GM18511 (cell line): ENCODE measurements at regions not wholly inside any gene's neighbourhood (a gene's known extent, or its start where the extent isn't known, plus 50 kb on each side); places are given as distances from the start of the nearest gene placed in this dataset.

Experiments used
- ATAC-seq: cut with Tn5 transposase; IDR thresholded peaks from one replicate; pipeline ENCODE4 v1.9.1; 2021; ENCODE audit warnings: mild to moderate bottlenecking, moderate library complexity; ENCODE audit not compliant: unreplicated experiment

- no peak for ATAC-seq
Measured at GRCh38 chr14:76950055-76951020, 78.2 kb downstream of the IRF2BPL start.

- no peak for ATAC-seq
Measured at GRCh38 chr14:76948976-76949375, 79.5 kb downstream of the IRF2BPL start.

DNA sequence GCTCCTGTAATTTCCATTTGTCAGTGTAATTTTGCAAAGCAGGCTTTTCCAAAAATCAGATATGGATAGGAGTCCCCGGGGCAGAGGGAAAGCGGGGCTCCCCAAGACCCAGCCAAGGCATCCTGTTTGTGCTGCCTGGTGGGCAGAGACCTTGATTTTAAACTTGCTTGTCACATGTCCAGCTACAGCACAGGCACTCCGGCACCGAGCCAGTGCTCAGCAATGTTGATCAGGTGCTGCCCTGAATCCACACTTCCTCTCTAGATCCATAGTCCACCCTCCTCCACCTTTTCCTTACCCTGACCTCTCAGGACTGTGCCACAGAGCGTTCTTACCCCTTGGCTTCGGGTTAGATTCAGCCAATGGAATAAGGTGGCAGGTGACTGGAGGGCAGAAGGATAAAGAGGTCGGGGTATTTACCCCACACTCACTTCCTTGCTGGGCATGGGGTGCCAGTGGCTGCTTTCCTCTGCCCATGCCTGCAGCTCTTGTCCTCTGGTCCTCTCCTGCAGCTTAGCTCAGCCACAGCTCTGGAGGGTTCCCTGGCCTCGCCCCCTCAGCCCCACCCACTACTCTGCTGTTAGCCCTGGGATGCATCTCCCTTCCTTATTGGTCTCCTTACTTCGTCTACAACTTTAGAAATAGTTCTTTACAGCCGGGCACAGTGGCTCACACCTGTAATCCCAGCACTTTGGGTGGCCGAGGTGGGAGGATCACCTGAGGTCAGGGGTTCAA, 80.1 kb downstream of the IRF2BPL start:
- ATAC-seq = no peak

DNA sequence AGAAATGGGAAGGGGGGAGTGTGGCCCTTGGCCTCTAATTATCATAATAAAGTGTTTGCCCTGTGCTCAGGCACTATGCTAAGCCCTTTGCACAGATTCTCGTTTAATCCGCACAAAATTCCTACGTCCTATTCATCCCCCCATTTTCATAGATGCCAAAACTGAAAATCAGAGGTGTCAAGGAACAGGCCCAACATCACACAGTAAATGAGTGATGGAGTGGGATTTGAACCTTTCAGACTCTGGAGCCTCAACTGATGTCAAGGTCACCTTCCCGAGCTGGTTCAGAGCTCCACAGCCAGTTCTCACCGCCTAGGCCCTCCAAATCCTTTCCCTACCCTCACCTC, 80.7 kb downstream of the IRF2BPL start:
- no peak for ATAC-seq

DNA sequence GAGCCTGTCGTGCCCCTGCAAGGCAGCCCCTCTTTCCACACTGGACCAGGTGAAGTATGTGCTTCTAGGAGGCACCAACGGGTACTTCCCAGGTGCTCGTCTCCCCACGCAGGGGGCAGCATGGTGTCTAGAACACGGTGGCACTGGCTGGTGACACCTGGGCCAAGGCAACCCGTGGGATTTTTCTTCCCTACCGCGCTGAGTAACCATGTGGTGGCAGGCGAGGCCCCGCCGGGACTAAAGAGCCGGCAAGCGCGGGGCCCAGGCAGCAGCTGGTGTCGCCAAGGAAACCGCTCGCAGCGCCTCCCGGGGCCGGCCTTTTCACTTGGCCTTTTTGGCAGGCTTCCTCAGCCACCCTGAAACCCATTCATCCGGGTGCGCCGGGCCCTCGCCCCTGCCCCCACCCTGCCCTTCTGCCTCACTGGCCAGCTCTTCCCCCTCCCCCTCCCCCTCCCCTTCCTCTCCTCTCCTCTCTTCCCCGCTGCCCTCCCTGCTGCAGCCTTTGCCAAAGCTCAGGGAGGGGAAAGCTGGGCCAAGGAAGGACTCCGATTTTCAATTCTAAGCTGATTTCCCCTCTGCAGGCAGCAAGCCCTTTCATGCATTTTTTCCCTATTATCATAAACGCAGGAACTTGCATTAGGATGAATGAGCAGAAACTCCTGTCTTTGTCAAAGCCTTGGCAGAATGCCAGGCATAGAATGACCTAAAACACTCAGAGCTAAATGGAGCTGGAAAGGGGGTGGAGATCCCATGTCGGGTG, 81.2 kb downstream of the IRF2BPL start:
- ATAC-seq = peak; percentile 90

DNA sequence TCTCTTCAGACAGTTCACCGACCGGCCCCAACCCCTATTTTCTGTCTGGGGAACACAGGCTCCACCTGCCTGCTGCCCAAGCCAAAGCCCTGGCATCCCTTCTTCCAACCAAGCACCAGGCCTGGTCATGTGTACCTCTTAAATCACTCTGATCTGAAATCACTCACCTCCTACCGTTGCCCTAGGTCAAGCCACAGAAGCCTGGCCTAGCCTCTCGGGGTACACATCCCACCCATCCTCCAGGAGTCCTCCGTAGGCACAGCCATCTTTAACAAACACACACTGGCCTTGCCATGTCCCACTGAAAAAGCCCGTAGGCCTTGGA, 81.8 kb downstream of the IRF2BPL start:
- ATAC-seq = peak; percentile 21

GRCh38 chr14:76943072-76943471, 85.4 kb downstream of the IRF2BPL start:
- no peak for ATAC-seq

DNA sequence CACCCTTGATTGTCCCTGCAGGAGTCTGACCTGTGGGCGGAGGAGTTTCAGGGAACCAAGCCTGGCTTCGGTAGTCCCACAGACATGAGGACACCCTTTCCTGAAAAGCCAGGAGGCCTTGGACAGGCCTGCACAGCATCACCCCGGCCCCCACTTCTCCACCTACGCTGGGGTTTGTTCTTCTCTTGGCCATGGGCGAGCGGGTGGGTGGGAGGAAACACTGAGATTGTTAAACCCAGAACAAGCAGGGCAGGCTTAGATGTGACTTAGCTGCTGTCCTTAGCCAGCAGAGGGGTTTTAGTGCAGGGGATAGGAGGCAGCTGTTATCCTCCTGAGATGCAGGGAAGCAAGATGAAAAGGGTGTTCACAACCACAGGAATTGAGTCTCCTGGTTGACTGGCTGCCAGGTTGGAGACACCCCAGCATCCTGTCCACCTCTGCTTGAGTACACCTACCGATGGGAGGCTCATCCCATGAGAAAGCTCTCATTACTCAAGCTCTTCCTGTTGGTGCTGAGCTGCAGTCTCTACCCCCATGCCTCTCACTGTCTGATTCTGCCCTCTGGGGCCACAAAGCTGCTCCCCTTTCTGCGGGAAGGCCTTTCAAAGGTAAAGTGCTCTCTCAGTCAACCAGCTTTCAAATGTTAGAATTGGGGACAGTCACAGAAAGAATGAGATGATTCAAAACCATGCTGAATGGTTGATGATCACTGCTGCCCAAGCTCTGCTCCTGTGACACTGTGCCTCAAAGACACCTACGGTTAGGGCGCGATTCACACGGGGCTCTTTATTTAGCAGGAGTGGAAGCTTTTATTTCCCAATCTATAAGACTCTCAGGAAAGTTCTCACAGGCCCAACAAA, 86.3 kb downstream of the IRF2BPL start:
- ATAC-seq = no peak

GRCh38 chr14:76941544-76941943, 87.0 kb downstream of the IRF2BPL start:
- no peak for ATAC-seq

DNA sequence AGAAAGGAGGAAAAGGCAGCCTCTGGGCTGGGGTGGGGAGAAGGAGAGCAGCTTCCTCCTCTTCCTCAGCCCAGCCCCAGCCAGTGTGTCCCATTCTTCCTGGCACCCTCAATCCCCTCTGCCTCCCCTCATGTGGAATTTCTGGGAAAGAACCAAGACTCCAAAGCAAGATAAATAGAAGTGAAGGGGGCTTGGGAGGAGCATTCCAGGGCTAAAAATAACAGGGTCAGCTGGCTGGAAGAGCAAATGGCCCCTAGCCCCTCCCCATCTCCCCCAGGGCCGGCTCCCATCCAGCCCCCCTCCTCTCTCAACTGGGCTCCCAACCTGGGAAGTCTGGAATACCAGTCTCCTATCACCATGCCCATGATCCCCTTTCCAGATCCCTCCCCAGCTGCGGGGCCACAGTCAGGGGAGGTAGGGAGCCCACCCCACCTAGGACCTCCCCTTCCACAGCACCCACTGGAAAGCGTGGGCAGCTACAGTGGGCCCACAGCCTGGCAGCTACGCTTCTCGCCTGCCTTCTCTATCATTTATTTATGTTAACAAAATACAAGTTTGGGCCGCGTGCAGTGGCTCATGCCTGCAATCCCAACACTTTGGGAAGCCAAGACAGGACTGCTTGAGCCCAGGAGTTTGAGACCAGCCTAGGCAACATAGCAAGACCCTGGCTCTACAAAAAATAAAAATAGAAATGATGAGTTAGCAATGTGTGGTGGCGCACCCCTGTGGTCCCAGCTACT, 88.3 kb downstream of the IRF2BPL start:
- ATAC-seq = no peak

DNA sequence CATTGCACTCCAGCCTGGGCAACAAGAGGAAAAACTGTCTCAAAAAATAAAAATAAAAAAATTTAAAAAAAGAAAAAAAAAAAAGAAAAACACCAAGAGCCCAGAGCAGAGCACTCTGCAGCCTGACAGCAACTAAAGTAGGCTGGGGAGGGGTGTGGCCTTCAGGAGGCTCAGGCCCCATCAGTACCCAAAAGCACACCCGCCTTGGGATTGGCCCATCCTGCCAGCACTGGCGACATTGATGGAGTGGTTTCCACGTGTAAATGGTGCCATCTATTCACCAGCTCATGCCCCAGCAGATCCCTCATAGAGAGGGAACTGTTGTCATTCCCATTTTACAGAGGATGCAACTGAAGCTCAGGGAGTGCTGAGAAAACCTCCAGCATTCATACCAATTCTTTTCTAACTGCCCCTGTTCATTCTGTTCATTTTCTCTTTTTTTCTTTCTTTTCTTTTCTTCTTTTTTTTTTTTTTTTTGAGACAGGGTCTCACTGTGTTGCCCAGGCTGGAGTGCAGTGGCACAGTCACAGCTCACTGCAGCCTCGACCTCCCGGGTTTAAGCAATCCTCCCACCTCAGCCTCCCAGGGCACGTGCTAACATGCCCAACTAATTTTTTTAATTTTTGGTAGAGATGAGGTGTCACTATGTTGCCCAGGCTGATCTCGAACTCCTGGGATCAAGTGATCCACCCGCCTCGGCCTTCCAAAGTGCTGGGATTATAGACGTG, 89.3 kb downstream of the IRF2BPL start:
- no peak for ATAC-seq

GRCh38 chr14:76938092-76938500, 90.4 kb downstream of the IRF2BPL start:
- ATAC-seq = no peak

GRCh38 chr14:76937181-76938091, 91.1 kb downstream of the IRF2BPL start:
- no peak for ATAC-seq

DNA sequence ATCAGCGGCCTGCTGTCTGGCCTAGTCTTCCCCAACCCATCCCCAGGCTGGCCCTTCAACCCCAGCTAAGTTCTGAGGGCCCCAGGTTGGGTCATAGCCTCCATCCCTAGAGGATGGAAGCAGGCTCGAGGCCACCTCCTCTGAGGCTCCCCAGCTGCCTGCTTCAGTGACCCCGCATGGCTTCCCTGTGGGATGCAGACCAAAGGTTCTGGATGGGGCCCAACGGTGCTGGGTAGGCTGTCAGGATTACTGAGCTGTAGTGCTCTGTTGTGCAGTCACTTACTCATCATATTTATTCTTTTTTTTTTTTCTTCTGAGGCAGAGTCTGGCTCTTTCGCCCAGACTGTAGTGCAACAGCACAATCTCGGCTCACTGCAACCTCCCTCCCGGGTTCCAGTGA, 92.0 kb downstream of the IRF2BPL start:
- no peak for ATAC-seq

- ATAC-seq = no peak
Measured at GRCh38 chr14:76933515-76933914, 95.0 kb downstream of the IRF2BPL start.

DNA sequence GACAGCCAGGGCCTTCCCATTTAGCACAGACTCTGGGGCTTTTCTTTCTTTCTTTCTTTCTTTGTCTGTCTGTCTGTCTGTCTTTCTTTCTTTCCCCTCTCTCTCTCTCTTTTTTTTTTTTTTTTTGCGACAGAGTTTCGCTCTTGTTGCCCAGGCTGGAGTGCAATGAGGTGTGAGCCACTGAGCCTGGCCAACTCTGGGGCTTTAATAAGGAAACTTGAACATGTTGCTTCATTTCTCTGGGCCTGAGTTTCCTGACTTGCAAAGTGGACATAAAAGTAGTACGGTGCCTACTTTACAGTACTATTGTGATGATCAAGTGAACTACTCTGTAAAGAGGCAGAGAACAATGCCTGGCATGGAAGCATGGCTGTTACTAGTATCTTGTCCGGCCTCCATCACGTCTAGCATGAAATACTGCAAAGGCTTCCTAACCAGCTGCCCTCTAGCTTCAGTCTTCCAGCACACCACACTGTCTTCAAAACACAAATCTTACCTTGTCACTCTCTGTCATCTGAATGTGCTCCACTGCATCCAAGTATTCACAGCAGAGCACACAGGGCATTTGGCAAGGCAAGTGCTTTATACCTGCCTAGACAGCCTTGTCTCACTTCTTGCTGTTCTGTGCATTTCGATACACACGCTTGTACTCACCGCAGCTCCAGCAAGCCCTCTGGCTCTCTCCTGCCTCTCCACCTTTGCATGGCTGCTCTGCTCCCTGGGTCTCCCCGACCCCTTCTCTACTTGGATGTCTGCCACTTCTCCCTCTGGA, 96.7 kb downstream of the IRF2BPL start:
- no peak for ATAC-seq

DNA sequence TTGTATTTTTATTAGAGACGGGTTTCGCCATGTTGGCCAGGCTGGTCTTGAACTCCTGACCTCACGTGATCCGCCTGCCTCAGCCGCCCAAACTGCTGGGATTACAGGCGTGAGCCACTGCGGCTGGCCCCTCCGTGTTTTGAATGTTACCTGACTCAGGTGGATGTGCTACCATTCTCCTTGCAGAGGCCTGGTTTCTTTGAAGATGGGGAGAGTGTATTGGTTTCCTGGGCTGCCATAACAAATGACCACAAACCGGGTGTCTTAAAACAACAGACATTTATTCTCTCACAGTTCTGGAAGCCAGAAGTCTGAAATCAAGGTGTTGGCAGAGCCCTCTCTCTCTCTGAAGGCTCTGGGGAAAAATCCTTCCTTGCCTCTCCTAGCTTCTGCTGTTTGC, 98.0 kb downstream of the IRF2BPL start:
- no peak for ATAC-seq
